H9 (cell line): ENCODE measurements at regions not wholly inside any gene's neighbourhood (a gene's known extent, or its start where the extent isn't known, plus 50 kb on each side); places are given as distances from the start of the nearest gene placed in this dataset.

ENCODE experiments used
- DNase-seq: peaks from one replicate; pipeline ENCODE4 v3.0.0-alpha.2; 2017
- H2AFZ ChIP-seq: one replicate; pipeline ENCODE4 v1.6.1; 2013; ENCODE audit warnings: mild to moderate bottlenecking, low read length, control low read depth, moderate library complexity
- H2AK5ac ChIP-seq: 2 replicates; pipeline ENCODE4 v1.6.1; 2013; ENCODE audit warnings: low read length, control low read depth, mixed read lengths; ENCODE audit not compliant: insufficient read length
- H2BK120ac ChIP-seq: one replicate; pipeline ENCODE4 v1.6.1; 2013; ENCODE audit warnings: low read depth, mild to moderate bottlenecking, low read length, control low read depth, inconsistent platforms; ENCODE audit not compliant: poor library complexity, severe bottlenecking
- H2BK12ac ChIP-seq: 2 replicates; pipeline ENCODE4 v1.6.1; 2013; ENCODE audit warnings: low read length, control low read depth, mixed read lengths, low read depth; ENCODE audit not compliant: insufficient read length
- H2BK15ac ChIP-seq: 2 replicates; pipeline ENCODE4 v1.6.1; 2013; ENCODE audit warnings: low read depth, low read length, control low read depth
- H2BK20ac ChIP-seq: one replicate; pipeline ENCODE4 v1.6.1; 2013; ENCODE audit warnings: low read depth, mild to moderate bottlenecking, low read length, control low read depth, inconsistent platforms; ENCODE audit not compliant: poor library complexity, severe bottlenecking
- H2BK5ac ChIP-seq: 2 replicates; pipeline ENCODE4 v1.6.1; 2013; ENCODE audit warnings: low read length, control low read depth, mixed read lengths; ENCODE audit not compliant: insufficient read length
- H3K14ac ChIP-seq: 2 replicates; pipeline ENCODE4 v1.6.1; 2013; ENCODE audit warnings: low read length, control low read depth; ENCODE audit not compliant: insufficient read depth
- H3K18ac ChIP-seq: 2 replicates; pipeline ENCODE4 v1.6.1; 2013; ENCODE audit warnings: low read depth, mild to moderate bottlenecking, mixed read lengths, low read length, control low read depth; ENCODE audit not compliant: insufficient read length
- H3K23ac ChIP-seq: 2 replicates; pipeline ENCODE4 v1.6.1; 2013; ENCODE audit warnings: low read length, control low read depth, mixed read lengths, low read depth; ENCODE audit not compliant: insufficient read length
- H3K23me2 ChIP-seq: 2 replicates; pipeline ENCODE4 v1.6.1; 2013; ENCODE audit warnings: low read depth, mild to moderate bottlenecking, mixed read lengths, low read length, control low read depth; ENCODE audit not compliant: insufficient read length, poor library complexity, severe bottlenecking
- H3K27ac ChIP-seq: 2 replicates; pipeline ENCODE4 v1.5.1; 2013; ENCODE audit warnings: low read length, control low read depth, mixed read lengths, low read depth; ENCODE audit not compliant: insufficient read length
- H3K27me3 ChIP-seq: 2 replicates; pipeline ENCODE4 v1.6.1; 2013; ENCODE audit warnings: low read length, control low read depth, inconsistent platforms; ENCODE audit not compliant: insufficient read depth
- H3K4ac ChIP-seq: 2 replicates; pipeline ENCODE4 v1.6.1; 2013; ENCODE audit warnings: low read depth, mild to moderate bottlenecking, control low read depth, inconsistent platforms, low read length, moderate library complexity
- H3K4me1 ChIP-seq: 2 replicates; pipeline ENCODE4 v1.6.1; 2013; ENCODE audit warnings: low read length, control low read depth, inconsistent platforms; ENCODE audit not compliant: insufficient read depth
- H3K4me2 ChIP-seq: 2 replicates; pipeline ENCODE4 v1.6.1; 2013; ENCODE audit warnings: low read length, control low read depth, mixed read lengths; ENCODE audit not compliant: insufficient read length, insufficient read depth
- H3K56ac ChIP-seq: 2 replicates; pipeline ENCODE4 v1.6.1; 2013; ENCODE audit warnings: low read depth, mild to moderate bottlenecking, mixed read lengths, low read length, control low read depth; ENCODE audit not compliant: insufficient read length
- H3K79me1 ChIP-seq: 2 replicates; pipeline ENCODE4 v1.6.1; 2013; ENCODE audit warnings: low read depth, mild to moderate bottlenecking, moderate library complexity, low read length, control low read depth, inconsistent platforms; ENCODE audit not compliant: insufficient read depth, poor library complexity, severe bottlenecking
- H3K79me2 ChIP-seq: 2 replicates; pipeline ENCODE4 v1.6.1; 2013; ENCODE audit warnings: low read length, control low read depth, inconsistent platforms; ENCODE audit not compliant: insufficient read depth
- H3K9ac ChIP-seq: 2 replicates; pipeline ENCODE4 v1.6.1; 2013; ENCODE audit warnings: low read length, control low read depth, mixed read lengths; ENCODE audit not compliant: insufficient read length; ENCODE audit errors: extremely low read depth
- H3K9me3 ChIP-seq: one replicate; pipeline ENCODE4 v1.6.1; 2013; ENCODE audit warnings: low read depth, low read length, inconsistent platforms; ENCODE audit not compliant: control insufficient read depth
- H3T11ph ChIP-seq: one replicate; pipeline ENCODE4 v1.6.1; 2013; ENCODE audit warnings: mild to moderate bottlenecking, low read length, control low read depth, inconsistent platforms
- H4K20me1 ChIP-seq: one replicate; pipeline ENCODE4 v1.6.1; 2013; ENCODE audit not compliant: control insufficient read depth, insufficient read length, insufficient read depth
- H4K5ac ChIP-seq: 2 replicates; pipeline ENCODE4 v1.6.1; 2013; ENCODE audit warnings: low read depth, mild to moderate bottlenecking, mixed read lengths, low read length, control low read depth; ENCODE audit not compliant: insufficient read length
- H4K8ac ChIP-seq: replicated peaks from 2 replicates; pipeline ENCODE4 v1.6.1; 2013; ENCODE audit warnings: low read length, control low read depth, mixed read lengths, low read depth; ENCODE audit not compliant: insufficient read length
- H4K91ac ChIP-seq: 2 replicates; pipeline ENCODE4 v1.6.1; 2013; ENCODE audit warnings: low read depth, mild to moderate bottlenecking, moderate library complexity, mixed read lengths, low read length, control low read depth; ENCODE audit not compliant: insufficient read length
- H3K27ac Mint-ChIP-seq, 3 experiments: 2 replicates in 2 of 3; 3 replicates in 1 of 3; pipeline ENCODE4 v1.8.0; 2020 to 2021; ENCODE audit warnings: mixed read lengths in 3 of 3, mild to moderate bottlenecking in 1 of 3, moderate library complexity in 1 of 3
- H3K27me3 Mint-ChIP-seq: 2 replicates; pipeline ENCODE4 v1.8.0; 2021; ENCODE audit warnings: low read depth, mild to moderate bottlenecking, moderate library complexity, mixed read lengths
- H3K36me3 Mint-ChIP-seq, 3 experiments: 2 replicates in 2 of 3; 3 replicates in 1 of 3; pipeline ENCODE4 v1.8.0; 2020 to 2021; ENCODE audit warnings: low read depth in 3 of 3, mixed read lengths in 3 of 3; ENCODE audit not compliant: insufficient read depth in 1 of 3
- H3K4me1 Mint-ChIP-seq, 2 experiments: 2 replicates each; pipeline ENCODE4 v1.8.0; 2020; ENCODE audit warnings: mixed read lengths in 2 of 2
- H3K4me3 Mint-ChIP-seq, 2 experiments: 2 replicates in 1 of 2; 3 replicates in 1 of 2; pipeline ENCODE4 v1.8.0; 2020 to 2021; ENCODE audit warnings: mild to moderate bottlenecking in 2 of 2, mixed read lengths in 2 of 2, moderate library complexity in 1 of 2
- H3K9me3 Mint-ChIP-seq, 2 experiments: 2 replicates in 1 of 2; 3 replicates in 1 of 2; pipeline ENCODE4 v1.8.0; 2020; ENCODE audit warnings: mild to moderate bottlenecking in 2 of 2, mixed read lengths in 2 of 2, moderate library complexity in 1 of 2
- WGBS: extraction: QIAGEN DNeasy Blood & Tissue Kit; methylation state at CpG from one replicate; pipeline ENCODE4 v1.1.7; 2013; ENCODE audit warnings: missing lambda C conversion rate, low lambda C conversion rate, mixed read lengths; ENCODE audit not compliant: insufficient read length; ENCODE audit errors: extremely low coverage; 5-methylcytosine and 5-hydroxymethylcytosine counted together
- TF ChIP-seq, protein P1 (sequence below): fragments of 200-600 bp; sonication (generic); conservative IDR thresholded peaks from 3 replicates; pipeline ENCODE4 v1.8.0; 2021; ENCODE audit warnings: antibody characterized with exemption, mild to moderate bottlenecking

DNA sequence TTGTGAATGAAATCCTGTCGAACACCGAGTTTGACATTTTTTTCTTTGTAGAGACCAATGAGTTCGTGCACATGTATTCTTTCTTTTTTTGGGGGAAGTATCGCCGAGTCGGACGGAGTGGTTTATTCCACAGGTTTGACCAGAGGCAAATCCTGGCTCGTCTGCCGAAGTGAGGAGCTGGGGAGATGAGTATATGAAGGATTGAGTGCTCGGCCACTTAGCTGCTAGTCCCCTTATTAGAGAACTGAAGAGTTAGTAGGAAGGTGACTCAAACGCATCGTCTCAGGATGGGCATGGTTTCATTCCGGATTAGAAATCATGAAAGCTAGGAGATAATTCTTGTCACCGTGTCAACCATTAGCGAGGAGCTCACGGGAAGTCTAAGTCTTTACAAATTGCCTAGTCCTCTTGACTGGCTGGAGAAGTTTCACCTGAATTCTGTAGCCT, 154.7 kb upstream of the GOLIM4 start:
- Histone ChIP-seq H4K20me1 (no peaks in the 10 kb centered on the region), H3K4ac (no peak overlapping the region), H3K79me1 (no peaks in the 10 kb centered on the region), H3K4me2 (peak overlapping the region; percentile 78), H2BK5ac (no peak overlapping the region), H3K27ac (no peak overlapping the region), H2BK20ac (no peak overlapping the region), H2AK5ac (no peak overlapping the region), H3K18ac (no peak overlapping the region), H4K8ac (no peak overlapping the region), H3K79me2 (no peaks in the 10 kb centered on the region), H3K27me3 (peaks cover 4% of the 10 kb centered on the region; the same call in 1 of the 2 replicates), H3K9ac (peak overlapping the region; percentile 16), H2AFZ (no peak overlapping the region), H3K14ac (no peak overlapping the region), H2BK15ac (no peak overlapping the region), H2BK120ac (no peak overlapping the region), H3K9me3 (peaks cover 5% of the 10 kb centered on the region), H4K5ac (no peak overlapping the region), H4K91ac (no peak overlapping the region), H2BK12ac (no peak overlapping the region), H3K23me2 (peaks cover 15% of the 10 kb centered on the region), H3K56ac (no peak overlapping the region), H3K4me1 (no peaks in the 10 kb centered on the region), H3K23ac (no peak overlapping the region), H3T11ph (no peak overlapping the region)
- no peak for DNase-seq
- peak overlapping the region; percentile 84 to 95 for H3K4me3 Mint-ChIP-seq
- peaks cover 33% of the 10 kb centered on the region for H3K27me3 Mint-ChIP-seq
- H3K4me1 Mint-ChIP-seq = peaks cover 29 to 31% of the 10 kb centered on the region in 2 experiments
- H3K36me3 Mint-ChIP-seq = peaks cover 8 to 15% (median 10%) of the 10 kb centered on the region in 3 experiments
- H3K9me3 Mint-ChIP-seq = peaks cover 10 to 13% of the 10 kb centered on the region in 2 experiments
- peak overlapping the region in 1 of 3 experiments; percentile 24; a peak in 1 of 7 replicates for H3K27ac Mint-ChIP-seq
- WGBS = no CpG with 5 or more reads among the region's 16 CpGs
- TF ChIP-seq, protein P1, sequence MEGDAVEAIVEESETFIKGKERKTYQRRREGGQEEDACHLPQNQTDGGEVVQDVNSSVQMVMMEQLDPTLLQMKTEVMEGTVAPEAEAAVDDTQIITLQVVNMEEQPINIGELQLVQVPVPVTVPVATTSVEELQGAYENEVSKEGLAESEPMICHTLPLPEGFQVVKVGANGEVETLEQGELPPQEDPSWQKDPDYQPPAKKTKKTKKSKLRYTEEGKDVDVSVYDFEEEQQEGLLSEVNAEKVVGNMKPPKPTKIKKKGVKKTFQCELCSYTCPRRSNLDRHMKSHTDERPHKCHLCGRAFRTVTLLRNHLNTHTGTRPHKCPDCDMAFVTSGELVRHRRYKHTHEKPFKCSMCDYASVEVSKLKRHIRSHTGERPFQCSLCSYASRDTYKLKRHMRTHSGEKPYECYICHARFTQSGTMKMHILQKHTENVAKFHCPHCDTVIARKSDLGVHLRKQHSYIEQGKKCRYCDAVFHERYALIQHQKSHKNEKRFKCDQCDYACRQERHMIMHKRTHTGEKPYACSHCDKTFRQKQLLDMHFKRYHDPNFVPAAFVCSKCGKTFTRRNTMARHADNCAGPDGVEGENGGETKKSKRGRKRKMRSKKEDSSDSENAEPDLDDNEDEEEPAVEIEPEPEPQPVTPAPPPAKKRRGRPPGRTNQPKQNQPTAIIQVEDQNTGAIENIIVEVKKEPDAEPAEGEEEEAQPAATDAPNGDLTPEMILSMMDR = no peak
